Thyroid gland (tissue), 4 donors: ENCODE measurements at regions not wholly inside any gene's neighbourhood (a gene's known extent, or its start where the extent isn't known, plus 50 kb on each side); places are given as distances from the start of the nearest gene placed in this dataset.

Experiments
- DNase-seq, 2 donors: peaks; one replicate each; pipeline ENCODE4 v3.0.0-alpha.2; 2019
- H3K27ac ChIP-seq, 3 donors: fragments of 200-600 bp; sonication (generic); 1 replicate in 2 of 3; 2 replicates in 1 of 3; pipeline ENCODE4 v1.5.1; 2016 to 2019; ENCODE audit warnings: mild to moderate bottlenecking in 1 of 3, moderate library complexity in 1 of 3
- H3K27me3 ChIP-seq: fragments of 200-600 bp; sonication (generic); one replicate; pipeline ENCODE4 v1.5.1; 2019
- H3K36me3 ChIP-seq, 2 donors: fragments of 200-600 bp; sonication (generic); one replicate each; pipeline ENCODE4 v1.5.1; 2016 to 2019
- H3K4me1 ChIP-seq, 2 donors: fragments of 200-600 bp; sonication (generic); one replicate each; pipeline ENCODE4 v1.5.1; 2017 to 2019
- H3K4me3 ChIP-seq, 3 donors: fragments of 200-600 bp; sonication (generic); replicated peaks in 1 of 3; 1 replicate in 2 of 3; 2 replicates in 1 of 3; pipeline ENCODE4 v1.5.1; 2016; ENCODE audit warnings: mild to moderate bottlenecking in 1 of 3
- H3K9me3 ChIP-seq: fragments of 200-600 bp; sonication (generic); one replicate; pipeline ENCODE4 v1.5.1; 2017
- POLR2A ChIP-seq, 2 donors: fragments of 450-650 bp; IDR thresholded peaks; one replicate each; pipeline ENCODE4 v1.6.1; 2017; ENCODE audit warnings: antibody characterized with exemption in 2 of 2, mild to moderate bottlenecking in 2 of 2, moderate library complexity in 1 of 2
- WGBS, 2 donors: methylation state at CpG; one replicate each; pipeline ENCODE4 v1.1.5; 2017; 5-methylcytosine and 5-hydroxymethylcytosine counted together
- intact Hi-C: fragments of 100-400 bp; cut with DNase I; formaldehyde crosslinking; loops from one replicate; pipeline ENCODE4 v1.15.1; 2023
- TF ChIP-seq, protein P1 (sequence below), 6 experiments: fragments of 200-600 bp in 3 of 6; fragments of 450-650 bp in 3 of 6; sonication (generic) in 3 of 6; IDR thresholded peaks; one replicate each; pipeline ENCODE4 v1.5.1; 2016 to 2019; ENCODE audit warnings: antibody characterized with exemption in 6 of 6, mild to moderate bottlenecking in 2 of 6, inconsistent platforms in 1 of 6, moderate library complexity in 1 of 6

- 75 to 87% methylated on average over 3 of the region's 3 CpGs for WGBS, 2 donors
- TF ChIP-seq, protein P1, sequence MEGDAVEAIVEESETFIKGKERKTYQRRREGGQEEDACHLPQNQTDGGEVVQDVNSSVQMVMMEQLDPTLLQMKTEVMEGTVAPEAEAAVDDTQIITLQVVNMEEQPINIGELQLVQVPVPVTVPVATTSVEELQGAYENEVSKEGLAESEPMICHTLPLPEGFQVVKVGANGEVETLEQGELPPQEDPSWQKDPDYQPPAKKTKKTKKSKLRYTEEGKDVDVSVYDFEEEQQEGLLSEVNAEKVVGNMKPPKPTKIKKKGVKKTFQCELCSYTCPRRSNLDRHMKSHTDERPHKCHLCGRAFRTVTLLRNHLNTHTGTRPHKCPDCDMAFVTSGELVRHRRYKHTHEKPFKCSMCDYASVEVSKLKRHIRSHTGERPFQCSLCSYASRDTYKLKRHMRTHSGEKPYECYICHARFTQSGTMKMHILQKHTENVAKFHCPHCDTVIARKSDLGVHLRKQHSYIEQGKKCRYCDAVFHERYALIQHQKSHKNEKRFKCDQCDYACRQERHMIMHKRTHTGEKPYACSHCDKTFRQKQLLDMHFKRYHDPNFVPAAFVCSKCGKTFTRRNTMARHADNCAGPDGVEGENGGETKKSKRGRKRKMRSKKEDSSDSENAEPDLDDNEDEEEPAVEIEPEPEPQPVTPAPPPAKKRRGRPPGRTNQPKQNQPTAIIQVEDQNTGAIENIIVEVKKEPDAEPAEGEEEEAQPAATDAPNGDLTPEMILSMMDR (IDR thresholded peaks at IDR 0.05) = no peak
- no peak for TF ChIP-seq POLR2A (IDR thresholded peaks at IDR 0.05)
- H3K9me3 ChIP-seq = no peaks in the 10 kb centered on the region
- intact Hi-C loops = no loop called here
- H3K27ac ChIP-seq = no peak overlapping the region
- H3K4me1 ChIP-seq = peaks cover 22 to 25% of the 10 kb centered on the region in 2 donors
- no peaks in the 10 kb centered on the region for H3K27me3 ChIP-seq
- H3K4me3 ChIP-seq = no peak overlapping the region
- no peaks in the 10 kb centered on the region for H3K36me3 ChIP-seq
- no peak for DNase-seq
Measured at GRCh38 chr11:122343210-122343609, 227.2 kb upstream of the BLID start.

- WGBS, 2 donors = 86 to 94% methylated on average over 4 of the region's 4 CpGs
- DNase-seq = no peak
- Histone ChIP-seq H3K36me3 (no peaks in the 10 kb centered on the region), H3K27ac (peak overlapping the region; percentile 32 to 75 (median 52)), H3K9me3 (no peaks in the 10 kb centered on the region), H3K27me3 (no peaks in the 10 kb centered on the region), H3K4me1 (peaks cover 22 to 25% of the 10 kb centered on the region in 2 donors), H3K4me3 (no peak overlapping the region)
- TF ChIP-seq POLR2A (IDR thresholded peaks at IDR 0.05) = no peak
- TF ChIP-seq, protein P1 (IDR thresholded peaks at IDR 0.05) = no peak
- intact Hi-C loops = no loop called here
Measured at GRCh38 chr11:122342089-122342744, 226.2 kb upstream of the BLID start.

DNA sequence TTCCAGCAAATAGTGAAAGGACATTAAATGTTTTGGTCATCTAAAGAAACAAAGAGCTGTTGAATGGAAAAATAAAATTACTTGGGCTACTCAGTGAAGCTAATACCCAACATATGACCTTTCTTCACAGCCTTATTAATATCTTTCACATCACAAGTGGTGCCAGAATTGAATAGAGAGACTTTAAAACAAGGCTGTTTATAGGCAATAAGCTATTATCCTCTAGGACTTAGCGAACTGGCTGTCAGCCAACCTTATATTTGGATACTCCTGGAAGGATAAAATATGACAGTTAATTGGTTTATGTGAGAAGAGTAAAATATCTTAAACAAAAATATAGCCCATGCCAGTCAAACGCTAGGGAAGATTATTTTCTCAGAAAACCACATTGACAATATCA, 225.5 kb upstream of the BLID start:
- H3K27me3 ChIP-seq = no peaks in the 10 kb centered on the region
- no peak overlapping the region for H3K4me3 ChIP-seq
- H3K4me1 ChIP-seq = peaks cover 22 to 25% of the 10 kb centered on the region in 2 donors
- WGBS, 2 donors = 76 to 85% methylated on average over 2 of the region's 2 CpGs
- no peak for DNase-seq
- TF ChIP-seq, protein P1 (IDR thresholded peaks at IDR 0.05) = no peak
- no peak for TF ChIP-seq POLR2A (IDR thresholded peaks at IDR 0.05)
- H3K27ac ChIP-seq = peak overlapping the region; percentile 32 to 75 (median 52)
- H3K9me3 ChIP-seq = no peaks in the 10 kb centered on the region
- H3K36me3 ChIP-seq = no peaks in the 10 kb centered on the region
- intact Hi-C loops = no loop called here

DNA sequence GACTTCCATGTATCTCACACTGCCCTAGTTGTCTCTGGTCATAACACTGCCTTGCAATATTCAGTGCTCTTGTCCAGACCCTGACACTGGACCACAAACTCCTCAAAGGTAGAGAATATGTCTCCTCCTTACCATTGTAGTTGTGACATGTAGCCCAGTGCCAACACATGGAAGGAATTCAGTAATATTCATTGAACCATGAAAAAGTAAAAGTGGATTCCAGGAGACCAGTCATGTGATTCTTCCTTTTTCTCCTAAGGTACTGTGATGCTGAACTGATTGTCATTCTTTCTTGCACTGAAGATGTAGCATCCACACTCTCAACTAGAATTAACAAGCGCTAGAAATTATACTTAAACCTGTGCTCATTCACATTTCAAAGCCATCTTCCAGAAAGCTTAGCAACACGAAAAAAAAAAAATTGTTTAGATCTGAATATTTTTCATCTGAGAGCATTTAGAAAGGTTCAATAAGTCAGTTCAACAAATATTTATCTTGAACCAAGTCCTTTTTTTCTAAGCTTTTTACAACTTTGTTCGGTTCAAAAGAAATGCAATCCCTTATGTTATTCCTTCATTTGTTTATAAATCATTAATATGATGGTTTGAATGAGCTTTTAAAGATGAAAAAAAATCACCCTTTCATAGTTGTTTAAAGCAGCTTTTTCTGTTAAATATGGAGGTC, 224.7 kb upstream of the BLID start:
- peak overlapping the region; percentile 32 to 75 (median 67) for H3K27ac ChIP-seq
- peaks cover 22 to 25% of the 10 kb centered on the region in 2 donors for H3K4me1 ChIP-seq
- 20 to 39% methylated on average over 3 of the region's 3 CpGs for WGBS, 2 donors
- TF ChIP-seq, protein P1 (IDR thresholded peaks at IDR 0.05) = no peak
- no peak for TF ChIP-seq POLR2A (IDR thresholded peaks at IDR 0.05)
- H3K36me3 ChIP-seq = no peaks in the 10 kb centered on the region
- no peaks in the 10 kb centered on the region for H3K9me3 ChIP-seq
- H3K27me3 ChIP-seq = no peaks in the 10 kb centered on the region
- intact Hi-C loops = no loop called here
- H3K4me3 ChIP-seq = no peak overlapping the region
- DNase-seq = peak in 1 of 2 donors; percentile 17

DNA sequence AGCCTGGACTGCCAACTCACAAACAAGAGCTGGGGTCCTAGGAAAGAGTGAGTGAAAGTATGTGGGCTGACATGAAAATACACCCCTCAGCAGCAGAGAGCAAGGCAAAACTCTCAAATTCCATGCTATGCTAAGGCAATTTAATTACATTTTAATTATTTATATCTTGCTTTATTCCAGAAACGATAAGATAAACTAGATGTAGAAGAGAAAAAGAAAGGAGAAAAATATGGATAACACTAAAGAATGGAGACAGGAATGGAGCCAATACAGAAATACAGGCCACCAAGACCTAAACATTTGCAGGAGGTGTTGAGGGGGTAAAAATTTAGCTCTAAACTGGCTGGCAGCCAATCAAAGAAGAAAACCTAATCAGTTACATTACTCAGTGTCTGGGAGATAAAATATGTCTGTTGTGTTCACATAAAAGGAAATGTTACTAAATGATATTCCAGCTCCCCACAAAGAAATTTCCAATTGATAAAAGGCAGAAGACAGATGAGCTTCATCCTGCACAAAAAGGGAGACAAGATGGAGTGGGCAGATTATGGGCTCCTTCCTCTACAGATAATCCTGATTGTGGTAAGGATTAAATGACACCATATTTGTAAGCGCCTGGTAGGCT, 223.5 kb upstream of the BLID start:
- Histone ChIP-seq H3K4me3 (no peak overlapping the region), H3K27me3 (no peaks in the 10 kb centered on the region), H3K4me1 (peaks cover 25% of the 10 kb centered on the region in 2 donors), H3K9me3 (no peaks in the 10 kb centered on the region), H3K27ac (peak overlapping the region; percentile 14 to 61 (median 32)), H3K36me3 (no peaks in the 10 kb centered on the region)
- DNase-seq = no peak
- 79 to 82% methylated on average over 2 of the region's 2 CpGs for WGBS, 2 donors
- TF ChIP-seq POLR2A (IDR thresholded peaks at IDR 0.05) = no peak
- TF ChIP-seq, protein P1 (IDR thresholded peaks at IDR 0.05) = no peak
- intact Hi-C loops = no loop called here
